Neural progenitor cell (in vitro differentiated cells): ENCODE measurements at regions not wholly inside any gene's neighbourhood (a gene's known extent, or its start where the extent isn't known, plus 50 kb on each side); places are given as distances from the start of the nearest gene placed in this dataset.

ENCODE experiments used
- DNase-seq: peaks from one replicate; pipeline ENCODE4 v3.0.0-alpha.2; 2016; ENCODE audit warnings: low spot score
- H2AFZ ChIP-seq: fragments of 200-600 bp; sonication (generic); replicated peaks from 2 replicates; pipeline ENCODE4 v1.6.1; 2016; ENCODE audit warnings: antibody characterized with exemption
- H3F3A ChIP-seq: fragments of 200-600 bp; sonication (generic); 2 replicates; pipeline ENCODE4 v1.6.1; 2016; ENCODE audit warnings: antibody characterized with exemption, low read depth
- H3K27ac ChIP-seq: fragments of 200-600 bp; sonication (generic); 2 replicates; pipeline ENCODE4 v1.5.1; 2016; ENCODE audit warnings: mild to moderate bottlenecking
- H3K27me3 ChIP-seq: fragments of 200-600 bp; sonication (generic); 2 replicates; pipeline ENCODE4 v1.6.1; 2016; ENCODE audit warnings: mild to moderate bottlenecking, moderate library complexity
- H3K36me3 ChIP-seq: fragments of 200-600 bp; sonication (generic); 2 replicates; pipeline ENCODE4 v1.5.1; 2016
- H3K4me1 ChIP-seq: fragments of 200-600 bp; sonication (generic); 2 replicates; pipeline ENCODE4 v1.6.1; 2016; ENCODE audit warnings: mixed run types
- H3K4me2 ChIP-seq: fragments of 200-600 bp; sonication (generic); 2 replicates; pipeline ENCODE4 v1.6.1; 2016
- H3K4me3 ChIP-seq: fragments of 200-600 bp; sonication (generic); 2 replicates; pipeline ENCODE4 v1.5.1; 2016
- H3K79me2 ChIP-seq: fragments of 200-600 bp; sonication (generic); 2 replicates; pipeline ENCODE4 v1.6.1; 2016; ENCODE audit warnings: low read depth
- H3K9ac ChIP-seq: fragments of 200-600 bp; sonication (generic); 2 replicates; pipeline ENCODE4 v1.6.1; 2016
- H3K9me3 ChIP-seq: fragments of 200-600 bp; sonication (generic); 2 replicates; pipeline ENCODE4 v1.5.1; 2016; ENCODE audit warnings: low read depth
- H4K20me1 ChIP-seq: fragments of 200-600 bp; sonication (generic); 2 replicates; pipeline ENCODE4 v1.6.1; 2016; ENCODE audit warnings: low read depth
- H3K27ac Mint-ChIP-seq: 3 replicates; pipeline ENCODE4 v1.8.0; 2021; ENCODE audit warnings: mixed read lengths
- H3K27me3 Mint-ChIP-seq: 2 replicates; pipeline ENCODE4 v1.8.0; 2022; ENCODE audit warnings: low read depth, mild to moderate bottlenecking, inconsistent platforms, moderate library complexity, mixed read lengths; ENCODE audit not compliant: insufficient read depth
- H3K36me3 Mint-ChIP-seq: 3 replicates; pipeline ENCODE4 v1.8.0; 2021; ENCODE audit warnings: mixed read lengths
- H3K4me1 Mint-ChIP-seq: 3 replicates; pipeline ENCODE4 v1.8.0; 2021; ENCODE audit warnings: mixed read lengths
- H3K4me3 Mint-ChIP-seq: 3 replicates; pipeline ENCODE4 v1.8.0; 2021; ENCODE audit warnings: mild to moderate bottlenecking, moderate library complexity, mixed read lengths
- H3K9me3 Mint-ChIP-seq: 3 replicates; pipeline ENCODE4 v1.8.0; 2020; ENCODE audit warnings: mixed read lengths
- EZH2 ChIP-seq: fragments of 200-600 bp; sonication (generic); IDR thresholded peaks from 2 replicates; pipeline ENCODE4 v1.6.1; 2017; ENCODE audit warnings: antibody characterized with exemption, mild to moderate bottlenecking, moderate library complexity
- EZH2phosphoT487 ChIP-seq: fragments of 200-600 bp; sonication (generic); IDR thresholded peaks from 2 replicates; pipeline ENCODE4 v1.6.1; 2017; ENCODE audit warnings: antibody characterized with exemption
- TF ChIP-seq, protein P1 (sequence below): fragments of 200-600 bp; sonication (generic); IDR thresholded peaks from 2 replicates; pipeline ENCODE4 v1.5.1; 2017; ENCODE audit warnings: antibody characterized with exemption, mild to moderate bottlenecking

DNA sequence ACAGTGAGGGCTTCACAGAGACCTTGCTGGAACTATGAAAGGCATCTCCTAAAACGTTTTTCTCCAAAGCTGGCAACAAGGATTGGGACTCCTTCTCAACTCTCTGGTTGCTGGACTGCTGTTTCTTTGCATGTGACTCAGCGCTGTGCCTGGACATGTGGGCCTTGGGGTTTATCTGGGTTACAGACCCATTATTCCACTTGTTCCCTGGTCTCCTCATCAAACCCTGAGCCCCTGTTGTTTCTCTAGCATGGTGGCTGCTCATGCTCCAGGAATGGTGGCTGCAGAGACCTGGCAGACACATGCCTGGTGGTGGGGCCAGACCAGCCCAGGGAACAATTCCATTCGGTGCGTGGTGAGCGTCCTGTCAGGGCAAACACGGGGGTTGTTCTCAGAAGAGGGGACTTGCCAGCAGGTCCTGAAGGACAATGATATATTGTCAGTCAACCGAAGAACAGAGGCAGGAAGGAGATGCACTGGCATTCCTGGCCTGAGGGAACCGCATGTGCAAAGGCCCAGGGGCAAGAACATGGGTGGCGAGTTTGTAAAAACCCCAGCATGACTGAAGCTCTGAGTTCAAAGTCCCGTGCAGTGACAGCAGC, 320.1 kb upstream of the RTL1 start:
- H3K4me2 ChIP-seq = peak overlapping the region; percentile 52
- DNase-seq = no peak
- TF ChIP-seq EZH2phosphoT487 (no peak), EZH2 (no peak)
- TF ChIP-seq, protein P1, sequence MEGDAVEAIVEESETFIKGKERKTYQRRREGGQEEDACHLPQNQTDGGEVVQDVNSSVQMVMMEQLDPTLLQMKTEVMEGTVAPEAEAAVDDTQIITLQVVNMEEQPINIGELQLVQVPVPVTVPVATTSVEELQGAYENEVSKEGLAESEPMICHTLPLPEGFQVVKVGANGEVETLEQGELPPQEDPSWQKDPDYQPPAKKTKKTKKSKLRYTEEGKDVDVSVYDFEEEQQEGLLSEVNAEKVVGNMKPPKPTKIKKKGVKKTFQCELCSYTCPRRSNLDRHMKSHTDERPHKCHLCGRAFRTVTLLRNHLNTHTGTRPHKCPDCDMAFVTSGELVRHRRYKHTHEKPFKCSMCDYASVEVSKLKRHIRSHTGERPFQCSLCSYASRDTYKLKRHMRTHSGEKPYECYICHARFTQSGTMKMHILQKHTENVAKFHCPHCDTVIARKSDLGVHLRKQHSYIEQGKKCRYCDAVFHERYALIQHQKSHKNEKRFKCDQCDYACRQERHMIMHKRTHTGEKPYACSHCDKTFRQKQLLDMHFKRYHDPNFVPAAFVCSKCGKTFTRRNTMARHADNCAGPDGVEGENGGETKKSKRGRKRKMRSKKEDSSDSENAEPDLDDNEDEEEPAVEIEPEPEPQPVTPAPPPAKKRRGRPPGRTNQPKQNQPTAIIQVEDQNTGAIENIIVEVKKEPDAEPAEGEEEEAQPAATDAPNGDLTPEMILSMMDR = no peak
- peak overlapping the region; percentile 9 for H3K4me3 ChIP-seq
- no peaks in the 10 kb centered on the region for H4K20me1 ChIP-seq
- no peaks in the 10 kb centered on the region for H3K36me3 ChIP-seq
- Mint-ChIP-seq H3K9me3 (peaks cover 12% of the 10 kb centered on the region), H3K27ac (peak overlapping the region; percentile 97), H3K4me3 (peak overlapping the region; percentile 58), H3K36me3 (peaks cover 2% of the 10 kb centered on the region), H3K27me3 (peaks cover 10% of the 10 kb centered on the region), H3K4me1 (peaks cover 58% of the 10 kb centered on the region)
- no peak overlapping the region for H3K9ac ChIP-seq
- H3K27me3 ChIP-seq = no peaks in the 10 kb centered on the region
- H3K9me3 ChIP-seq = no peaks in the 10 kb centered on the region
- peak overlapping the region; percentile 50 for H3K27ac ChIP-seq
- peaks cover 35% of the 10 kb centered on the region for H3K4me1 ChIP-seq
- peaks cover 28% of the 10 kb centered on the region for H3F3A ChIP-seq
- no peaks in the 10 kb centered on the region for H3K79me2 ChIP-seq
- H2AFZ ChIP-seq = no peak overlapping the region

DNA sequence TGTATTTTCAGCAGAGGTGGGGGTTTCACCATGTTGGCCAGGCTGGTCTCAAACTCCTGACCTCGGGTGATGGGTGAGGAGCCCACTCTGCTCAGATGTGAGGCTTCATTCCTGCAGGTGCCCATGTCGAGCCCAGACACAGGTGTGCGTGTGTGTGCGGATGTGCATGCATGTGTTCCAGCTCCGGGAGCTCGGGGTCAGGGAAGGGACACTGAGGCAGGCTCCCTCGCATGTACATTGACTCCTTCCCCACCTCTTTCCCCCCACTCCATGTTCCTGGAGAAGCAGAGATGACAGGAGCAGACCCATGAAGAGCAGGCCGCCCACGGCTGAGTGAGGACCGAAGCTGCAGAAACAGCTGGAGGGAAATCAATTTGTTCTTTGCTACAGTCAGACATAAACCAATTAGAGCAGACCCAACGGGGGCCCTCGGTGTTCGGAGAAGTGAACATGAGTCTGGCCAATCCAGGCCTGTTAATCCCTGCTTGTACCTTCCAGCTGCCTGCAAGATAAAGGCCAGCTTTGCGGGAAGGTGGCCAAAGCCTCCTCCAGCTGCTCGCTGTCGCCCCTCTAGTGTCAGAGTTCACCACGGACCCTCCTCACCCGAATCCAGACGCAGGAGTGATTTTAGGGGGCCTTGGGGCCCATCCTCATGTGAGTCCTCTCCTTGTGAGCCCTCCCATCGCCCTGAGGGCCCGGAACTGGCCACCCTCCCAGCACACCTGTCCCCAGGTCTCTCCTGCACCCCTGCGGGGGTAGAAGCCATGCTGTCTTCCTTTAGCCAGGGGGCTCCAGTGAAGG, 321.0 kb upstream of the RTL1 start:
- Histone ChIP-seq H3K4me1 (peaks cover 35% of the 10 kb centered on the region), H3K4me3 (no peak overlapping the region), H3K27me3 (no peaks in the 10 kb centered on the region), H2AFZ (no peak overlapping the region), H3K79me2 (no peaks in the 10 kb centered on the region), H4K20me1 (no peaks in the 10 kb centered on the region), H3K36me3 (no peaks in the 10 kb centered on the region), H3K9ac (no peak overlapping the region), H3K27ac (no peak overlapping the region), H3F3A (peaks cover 28% of the 10 kb centered on the region), H3K9me3 (no peaks in the 10 kb centered on the region), H3K4me2 (no peak overlapping the region)
- H3K36me3 Mint-ChIP-seq = no peaks in the 10 kb centered on the region
- peak; percentile 59 for DNase-seq
- peaks cover 10% of the 10 kb centered on the region for H3K27me3 Mint-ChIP-seq
- TF ChIP-seq, protein P1 = no peak
- TF ChIP-seq EZH2 = no peak
- TF ChIP-seq EZH2phosphoT487 = no peak
- peak overlapping the region; percentile 97 for H3K27ac Mint-ChIP-seq
- peaks cover 63% of the 10 kb centered on the region for H3K4me1 Mint-ChIP-seq
- peak overlapping the region; percentile 62 for H3K4me3 Mint-ChIP-seq
- peaks cover 8% of the 10 kb centered on the region for H3K9me3 Mint-ChIP-seq

DNA sequence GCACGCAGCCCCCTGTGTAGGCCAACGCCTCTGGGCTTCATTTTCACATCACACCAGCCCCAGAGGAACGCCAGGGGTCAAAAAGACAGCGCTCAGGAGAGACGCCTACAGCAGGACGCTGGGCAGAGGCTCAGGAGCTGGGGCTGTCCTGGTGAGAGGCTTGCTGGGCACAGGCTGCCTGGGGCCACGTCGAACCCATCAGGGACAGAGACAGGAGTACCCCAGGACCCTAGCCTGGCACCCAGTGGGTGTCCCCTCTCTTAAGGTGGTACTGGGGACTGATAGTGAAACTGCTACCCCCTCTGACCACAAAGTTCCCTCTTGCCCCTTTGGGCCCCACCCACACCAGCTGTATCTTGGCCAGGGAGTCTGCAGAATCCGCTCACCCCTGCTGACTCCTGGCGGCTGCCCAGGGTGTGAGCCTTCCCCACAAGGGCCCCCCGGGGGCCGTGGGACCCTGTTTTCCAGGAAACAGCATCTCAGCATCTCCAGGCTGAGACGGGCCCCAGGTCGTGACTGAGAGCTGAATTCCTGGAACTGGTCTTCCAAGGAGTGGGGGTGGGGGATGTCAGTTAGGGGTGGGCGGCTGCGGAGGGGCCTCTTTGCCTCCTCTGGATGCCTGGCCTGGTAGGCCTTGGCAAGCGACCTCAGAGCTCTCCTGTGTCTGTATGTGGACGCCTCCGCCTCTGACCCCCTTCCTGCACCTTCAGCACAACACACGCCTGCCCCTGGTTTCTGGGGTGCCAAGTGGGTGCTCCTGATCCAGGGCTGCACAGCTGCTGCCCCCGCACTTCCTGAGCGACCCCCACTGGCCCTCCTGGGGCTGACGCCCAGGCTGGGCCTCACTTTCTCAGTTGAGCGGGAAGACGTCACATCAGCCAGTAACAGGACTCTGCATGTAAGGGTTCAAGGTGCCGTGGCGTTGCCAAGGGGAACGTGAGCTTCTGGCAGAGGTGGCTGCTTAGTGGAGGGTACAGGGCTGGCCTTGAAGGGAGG, 321.9 kb upstream of the RTL1 start:
- Histone ChIP-seq H3K4me2 (no peak overlapping the region), H4K20me1 (no peaks in the 10 kb centered on the region), H3K27me3 (no peaks in the 10 kb centered on the region), H3K27ac (no peak overlapping the region), H3K9me3 (no peaks in the 10 kb centered on the region), H3F3A (peaks cover 28% of the 10 kb centered on the region), H3K36me3 (no peaks in the 10 kb centered on the region), H2AFZ (no peak overlapping the region), H3K4me3 (no peak overlapping the region), H3K4me1 (peaks cover 35% of the 10 kb centered on the region), H3K79me2 (no peaks in the 10 kb centered on the region), H3K9ac (no peak overlapping the region)
- no peak for DNase-seq
- Mint-ChIP-seq H3K4me3 (no peak overlapping the region), H3K27me3 (peaks cover 10% of the 10 kb centered on the region), H3K36me3 (no peaks in the 10 kb centered on the region), H3K27ac (peak overlapping the region; percentile 51), H3K9me3 (peaks cover 4% of the 10 kb centered on the region), H3K4me1 (peaks cover 59% of the 10 kb centered on the region)
- TF ChIP-seq EZH2phosphoT487 (no peak), EZH2 (no peak)
- TF ChIP-seq, protein P1 = no peak
